ENCODE measurements at regions not wholly inside any gene's neighbourhood (a gene's known extent, or its start where the extent isn't known, plus 50 kb on each side); places are given as distances from the start of the nearest gene placed in this dataset.

DNA sequence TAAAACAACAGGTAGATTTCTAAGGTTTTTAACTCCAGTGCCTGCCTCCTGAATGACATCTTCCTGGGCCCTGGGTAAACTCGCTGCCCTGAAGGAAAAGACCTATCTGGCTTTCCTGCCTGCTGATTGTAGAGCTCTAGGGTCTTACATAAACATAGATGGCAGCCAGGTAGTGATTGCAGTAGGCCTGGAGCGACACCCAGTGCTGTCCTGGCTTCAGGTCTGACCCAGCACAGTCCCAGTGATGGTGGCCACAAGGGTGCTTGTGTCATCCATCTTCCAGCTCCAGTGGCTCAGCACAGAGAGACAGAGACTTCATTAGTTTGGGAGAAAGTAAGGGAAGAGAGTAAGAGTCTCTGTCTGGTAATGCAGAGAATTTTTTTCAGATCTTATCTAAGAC, 542.9 kb upstream of the IMPG1 start:
- H3K79me2 ChIP-seq (ENCODE audit: insufficient read depth, low read length), result no peaks in the 10 kb centered on the region
- H3K4me1 ChIP-seq (ENCODE audit: insufficient read depth, low read length), result no peaks in the 10 kb centered on the region
- H3K27me3 ChIP-seq (ENCODE audit: control insufficient read depth in 1 of 2, insufficient read depth in 2 of 2, low read length in 2 of 2), result no peaks in the 10 kb centered on the region
- CTCF ChIA-PET (ENCODE audit: low intra/inter-chr PET ratio, low total read pairs), result no interaction called here
- H3K9me3 ChIP-seq (ENCODE audit: low read length), result no peaks in the 10 kb centered on the region
- ATAC-seq (no peak), FAIRE-seq (no peak), DNase-seq (ENCODE audit: low spot score) (no peak)
- intact Hi-C loops (cut with micrococcal nuclease; ENCODE audit: unreplicated experiment) (no loop called here), in situ Hi-C loops (cut with HindIII; ENCODE audit: extremely low pct_ligation_motif_present, low pct_unique_long_range_greater_than_20kb) (no loop called here)
- H2AFZ ChIP-seq (ENCODE audit: low read length), result no peak overlapping the region
- H3K27ac ChIP-seq (ENCODE audit: extremely low read length, insufficient read depth, low read length), result no peak overlapping the region
- H3K4me2 ChIP-seq (ENCODE audit: low read depth, low read length), result no peak overlapping the region
- no peak overlapping the region for H3K4me3 ChIP-seq (replicated peaks in 1 of 3; ENCODE audit: insufficient read depth in 1 of 3, low read depth in 2 of 3, low read length in 3 of 3)
- H3K36me3 ChIP-seq (replicated peaks in 1 of 2; ENCODE audit: control insufficient read depth in 1 of 2, insufficient read depth in 2 of 2, low read length in 2 of 2), result no peaks in the 10 kb centered on the region
- 0% methylated on average over 1 of the region's 2 CpGs for WGBS (ENCODE audit: low lambda C conversion rate)
- BruUV-seq (replicated peaks), result no TSS peak
- H4K20me1 ChIP-seq (ENCODE audit: insufficient read depth, low read length), result no peaks in the 10 kb centered on the region; the same call in 1 of the 2 replicates
- no peak overlapping the region for H3K9ac ChIP-seq (ENCODE audit: insufficient read depth, low read depth, low read length)
- POLR2A ChIA-PET, result no interaction called here
- TF ChIP-seq NKX3-1 (CRISPR knock-in tag; IDR thresholded peaks at IDR 0.05) (no peak), THRA (CRISPR knock-in tag; IDR thresholded peaks at IDR 0.05; ENCODE audit: borderline replicate concordance) (no peak), MTF2 (CRISPR knock-in tag; IDR thresholded peaks at IDR 0.05; ENCODE audit: borderline replicate concordance) (no peak), NFKB2 (CRISPR knock-in tag; IDR thresholded peaks at IDR 0.05; ENCODE audit: borderline replicate concordance) (no peak), NFYC (CRISPR knock-in tag; IDR thresholded peaks at IDR 0.05) (no peak), DPF2 (CRISPR knock-in tag; IDR thresholded peaks at IDR 0.05; ENCODE audit: borderline replicate concordance, low read depth) (no peak), GFI1 (CRISPR knock-in tag; IDR thresholded peaks at IDR 0.05; ENCODE audit: borderline replicate concordance) (no peak), RAD51 (IDR thresholded peaks at IDR 0.05; ENCODE audit: borderline replicate concordance) (no peak), ZNF704 (CRISPR knock-in tag; IDR thresholded peaks at IDR 0.05; ENCODE audit: borderline replicate concordance) (no peak), SALL1 (CRISPR knock-in tag; IDR thresholded peaks at IDR 0.05) (no peak), ZBTB25 (CRISPR knock-in tag; IDR thresholded peaks at IDR 0.05) (no peak), KDM2A (CRISPR knock-in tag; IDR thresholded peaks at IDR 0.05; ENCODE audit: borderline replicate concordance, low read depth) (no peak), ZNF800 (CRISPR knock-in tag; IDR thresholded peaks at IDR 0.05) (no peak), CENPBD1 (CRISPR knock-in tag; IDR thresholded peaks at IDR 0.05; ENCODE audit: borderline replicate concordance, low read depth) (no peak), FIP1L1 (IDR thresholded peaks at IDR 0.05; ENCODE audit: borderline replicate concordance, insufficient read depth, low read depth, low read length) (no peak), RFX5 (IDR thresholded peaks at IDR 0.05; ENCODE audit: low read depth, low read length) (no peak), ELF4 (CRISPR knock-in tag; IDR thresholded peaks at IDR 0.05; ENCODE audit: borderline replicate concordance) (no peak)
- TF ChIP-seq, protein P1, sequence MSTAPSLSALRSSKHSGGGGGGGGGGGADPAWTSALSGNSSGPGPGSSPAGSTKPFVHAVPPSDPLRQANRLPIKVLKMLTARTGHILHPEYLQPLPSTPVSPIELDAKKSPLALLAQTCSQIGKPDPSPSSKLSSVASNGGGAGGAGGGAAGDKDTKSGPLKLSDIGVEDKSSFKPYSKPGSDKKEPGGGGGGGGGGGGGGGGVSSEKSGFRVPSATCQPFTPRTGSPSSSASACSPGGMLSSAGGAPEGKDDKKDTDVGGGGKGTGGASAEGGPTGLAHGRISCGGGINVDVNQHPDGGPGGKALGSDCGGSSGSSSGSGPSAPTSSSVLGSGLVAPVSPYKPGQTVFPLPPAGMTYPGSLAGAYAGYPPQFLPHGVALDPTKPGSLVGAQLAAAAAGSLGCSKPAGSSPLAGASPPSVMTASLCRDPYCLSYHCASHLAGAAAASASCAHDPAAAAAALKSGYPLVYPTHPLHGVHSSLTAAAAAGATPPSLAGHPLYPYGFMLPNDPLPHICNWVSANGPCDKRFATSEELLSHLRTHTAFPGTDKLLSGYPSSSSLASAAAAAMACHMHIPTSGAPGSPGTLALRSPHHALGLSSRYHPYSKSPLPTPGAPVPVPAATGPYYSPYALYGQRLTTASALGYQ (CRISPR knock-in tag; IDR thresholded peaks at IDR 0.05), result no peak

All from HepG2 (cell line).